T-helper 2 cell treated with Interferon-gamma antibody and Interleukin-4, amounts not matched to agents 5 μg/mL and 100 μg/mL, for 36 hours (primary cell): ENCODE measurements at regions not wholly inside any gene's neighbourhood (a gene's known extent, or its start where the extent isn't known, plus 50 kb on each side); places are given as distances from the start of the nearest gene placed in this dataset.
"Not testable (repeated sequence)": the region's sequence is repeated elsewhere in the genome, so short reads cannot be mapped to it uniquely, and the experiment has no call there.

Experiments used
- DNase-seq: peaks from one replicate; pipeline ENCODE4 v3.0.0; 2021; ENCODE audit warnings: low spot score
- H3K27ac Mint-ChIP-seq: one replicate; pipeline ENCODE4 v1.8.0; 2021; ENCODE audit warnings: mild to moderate bottlenecking, mixed read lengths
- H3K27me3 Mint-ChIP-seq: one replicate; pipeline ENCODE4 v1.8.0; 2021; ENCODE audit warnings: low read depth, mixed read lengths
- H3K36me3 Mint-ChIP-seq: one replicate; pipeline ENCODE4 v1.8.0; 2021; ENCODE audit warnings: low read depth, mixed read lengths
- H3K4me1 Mint-ChIP-seq: one replicate; pipeline ENCODE4 v1.8.0; 2021; ENCODE audit warnings: low read depth, mixed read lengths
- H3K4me3 Mint-ChIP-seq: one replicate; pipeline ENCODE4 v1.8.0; 2022; ENCODE audit warnings: mild to moderate bottlenecking, moderate library complexity, mixed read lengths
- H3K9me3 Mint-ChIP-seq: one replicate; pipeline ENCODE4 v1.8.0; 2021; ENCODE audit warnings: mixed read lengths

GRCh38 chr10:29719281-29719675 lies 84.5 kb upstream of the SVIL start:
- Mint-ChIP-seq H3K27me3 (no peaks in the 10 kb centered on the region), H3K36me3 (peaks cover 7% of the 10 kb centered on the region), H3K4me1 (peaks cover 5% of the 10 kb centered on the region), H3K27ac (no peak overlapping the region), H3K4me3 (no peak overlapping the region), H3K9me3 (peaks cover 35% of the 10 kb centered on the region)
- DNase-seq: no peak

- H3K27ac Mint-ChIP-seq: no peak overlapping the region
Measured at GRCh38 chr10:29715296-29715695, 80.5 kb upstream of the SVIL start.

GRCh38 chr10:29714096-29714874 lies 79.5 kb upstream of the SVIL start:
- no peak for DNase-seq
- Mint-ChIP-seq H3K9me3 (peaks cover 14% of the 10 kb centered on the region), H3K27me3 (no peaks in the 10 kb centered on the region), H3K36me3 (peaks cover 1% of the 10 kb centered on the region), H3K27ac (no peak overlapping the region), H3K4me1 (peaks cover 3% of the 10 kb centered on the region), H3K4me3 (no peak overlapping the region)

More at GRCh38 chr10:29715296-29715695, 80.5 kb upstream of the SVIL start:
- H3K36me3 Mint-ChIP-seq: peaks cover 5% of the 10 kb centered on the region
- no peak for DNase-seq
- no peaks in the 10 kb centered on the region for H3K27me3 Mint-ChIP-seq
- no peak overlapping the region for H3K4me3 Mint-ChIP-seq
- H3K4me1 Mint-ChIP-seq: peaks cover 3% of the 10 kb centered on the region
- H3K9me3 Mint-ChIP-seq: peaks cover 19% of the 10 kb centered on the region

- Mint-ChIP-seq H3K9me3 (peaks cover 10% of the 10 kb centered on the region), H3K4me3 (no peak overlapping the region), H3K4me1 (peaks cover 3% of the 10 kb centered on the region), H3K27me3 (no peaks in the 10 kb centered on the region), H3K27ac (no peak overlapping the region), H3K36me3 (no peaks in the 10 kb centered on the region)
- no peak for DNase-seq
Measured at GRCh38 chr10:29713450-29713849, 78.7 kb upstream of the SVIL start.

GRCh38 chr10:29712108-29712507 lies 77.3 kb upstream of the SVIL start:
- Mint-ChIP-seq H3K36me3 (no peaks in the 10 kb centered on the region), H3K9me3 (peaks cover 7% of the 10 kb centered on the region), H3K4me3 (no peak overlapping the region), H3K27me3 (no peaks in the 10 kb centered on the region), H3K4me1 (peaks cover 4% of the 10 kb centered on the region), H3K27ac (no peak overlapping the region)
- DNase-seq: no peak

- Mint-ChIP-seq H3K27me3 (no peaks in the 10 kb centered on the region), H3K9me3 (peaks cover 10% of the 10 kb centered on the region), H3K4me3 (no peak overlapping the region), H3K4me1 (peaks cover 6% of the 10 kb centered on the region), H3K36me3 (peaks cover 2% of the 10 kb centered on the region), H3K27ac (no peak overlapping the region)
- DNase-seq: no peak
Measured at GRCh38 chr10:29710128-29710527, 75.4 kb upstream of the SVIL start.

GRCh38 chr10:29709484-29710002 lies 74.8 kb upstream of the SVIL start:
- no peaks in the 10 kb centered on the region for H3K27me3 Mint-ChIP-seq

GRCh38 chr10:29703271-29703670 lies 68.5 kb upstream of the SVIL start:
- H3K9me3 Mint-ChIP-seq: peaks cover 10% of the 10 kb centered on the region
- H3K36me3 Mint-ChIP-seq: peaks cover 2% of the 10 kb centered on the region
- DNase-seq: no peak
- H3K4me1 Mint-ChIP-seq: peaks cover 22% of the 10 kb centered on the region
- no peaks in the 10 kb centered on the region for H3K27me3 Mint-ChIP-seq
- no peak overlapping the region for H3K27ac Mint-ChIP-seq
- peak overlapping the region; percentile 53 for H3K4me3 Mint-ChIP-seq

More at GRCh38 chr10:29709484-29710002, 74.8 kb upstream of the SVIL start:
- DNase-seq: no peak
- Mint-ChIP-seq H3K4me1 (peaks cover 6% of the 10 kb centered on the region), H3K9me3 (peaks cover 10% of the 10 kb centered on the region), H3K4me3 (no peak overlapping the region), H3K27ac (no peak overlapping the region), H3K36me3 (peaks cover 2% of the 10 kb centered on the region)

GRCh38 chr10:29702273-29703164 lies 67.7 kb upstream of the SVIL start:
- no peak for DNase-seq
- peaks cover 22% of the 10 kb centered on the region for H3K4me1 Mint-ChIP-seq
- H3K27ac Mint-ChIP-seq: peak overlapping the region; percentile 55

GRCh38 chr10:29701306-29701705 lies 66.5 kb upstream of the SVIL start:
- H3K4me1 Mint-ChIP-seq: peaks cover 18% of the 10 kb centered on the region
- H3K27me3 Mint-ChIP-seq: no peaks in the 10 kb centered on the region
- H3K36me3 Mint-ChIP-seq: no peaks in the 10 kb centered on the region
- peaks cover 4% of the 10 kb centered on the region for H3K9me3 Mint-ChIP-seq
- no peak for DNase-seq
- H3K27ac Mint-ChIP-seq: no peak overlapping the region
- H3K4me3 Mint-ChIP-seq: no peak overlapping the region

More at GRCh38 chr10:29702273-29703164, 67.7 kb upstream of the SVIL start:
- peaks cover 2% of the 10 kb centered on the region for H3K36me3 Mint-ChIP-seq
- H3K27me3 Mint-ChIP-seq: no peaks in the 10 kb centered on the region
- peak overlapping the region; percentile 53 for H3K4me3 Mint-ChIP-seq
- peaks cover 10% of the 10 kb centered on the region for H3K9me3 Mint-ChIP-seq

- H3K27ac Mint-ChIP-seq: no peak overlapping the region
Measured at GRCh38 chr10:29699621-29700020, 64.8 kb upstream of the SVIL start.

GRCh38 chr10:29698773-29699490 lies 64.2 kb upstream of the SVIL start:
- Mint-ChIP-seq H3K4me3 (no peak overlapping the region), H3K27ac (no peak overlapping the region), H3K4me1 (peaks cover 12% of the 10 kb centered on the region), H3K9me3 (no peaks in the 10 kb centered on the region), H3K27me3 (no peaks in the 10 kb centered on the region), H3K36me3 (no peaks in the 10 kb centered on the region)
- DNase-seq: no peak

More at GRCh38 chr10:29699621-29700020, 64.8 kb upstream of the SVIL start:
- Mint-ChIP-seq H3K27me3 (no peaks in the 10 kb centered on the region), H3K4me3 (no peak overlapping the region), H3K4me1 (peaks cover 16% of the 10 kb centered on the region), H3K9me3 (no peaks in the 10 kb centered on the region), H3K36me3 (no peaks in the 10 kb centered on the region)
- no peak for DNase-seq

- H3K4me1 Mint-ChIP-seq, DNase-seq, H3K27ac Mint-ChIP-seq, H3K4me3 Mint-ChIP-seq, H3K27me3 Mint-ChIP-seq, H3K36me3 Mint-ChIP-seq, H3K9me3 Mint-ChIP-seq: not testable (repeated sequence)
Measured at GRCh38 chr10:29696581-29696980, 61.8 kb upstream of the SVIL start.
